Liver (tissue), 3 donors: ENCODE measurements at regions not wholly inside any gene's neighbourhood (a gene's known extent, or its start where the extent isn't known, plus 50 kb on each side); places are given as distances from the start of the nearest gene placed in this dataset.

ENCODE experiments used
- FOXA1 ChIP-seq: IDR thresholded peaks from 2 replicates; pipeline ENCODE4 v1.6.1; 2016; ENCODE audit warnings: antibody characterized with exemption
- JUND ChIP-seq, 2 donors: IDR thresholded peaks; 2 replicates each; pipeline ENCODE4 v1.6.1; 2016; ENCODE audit warnings: antibody characterized with exemption in 2 of 2
- TAF1 ChIP-seq: conservative IDR thresholded peaks from 2 replicates; pipeline ENCODE4 v1.6.1; 2016; ENCODE audit warnings: antibody characterized with exemption, mild to moderate bottlenecking
- TF ChIP-seq, protein P1 (sequence below): fragments of 150-350 bp; IDR thresholded peaks from 2 replicates; pipeline ENCODE4 v1.5.1; 2017; ENCODE audit warnings: improper control_type of control experiment, low read depth, low read length; ENCODE audit not compliant: missing input control
- donor health status: healthy.
- donor health status: healthy.

GRCh38 chr4:29199025-29199424, 1521.1 kb upstream of the PCDH7 start:
- TF ChIP-seq, protein P1, sequence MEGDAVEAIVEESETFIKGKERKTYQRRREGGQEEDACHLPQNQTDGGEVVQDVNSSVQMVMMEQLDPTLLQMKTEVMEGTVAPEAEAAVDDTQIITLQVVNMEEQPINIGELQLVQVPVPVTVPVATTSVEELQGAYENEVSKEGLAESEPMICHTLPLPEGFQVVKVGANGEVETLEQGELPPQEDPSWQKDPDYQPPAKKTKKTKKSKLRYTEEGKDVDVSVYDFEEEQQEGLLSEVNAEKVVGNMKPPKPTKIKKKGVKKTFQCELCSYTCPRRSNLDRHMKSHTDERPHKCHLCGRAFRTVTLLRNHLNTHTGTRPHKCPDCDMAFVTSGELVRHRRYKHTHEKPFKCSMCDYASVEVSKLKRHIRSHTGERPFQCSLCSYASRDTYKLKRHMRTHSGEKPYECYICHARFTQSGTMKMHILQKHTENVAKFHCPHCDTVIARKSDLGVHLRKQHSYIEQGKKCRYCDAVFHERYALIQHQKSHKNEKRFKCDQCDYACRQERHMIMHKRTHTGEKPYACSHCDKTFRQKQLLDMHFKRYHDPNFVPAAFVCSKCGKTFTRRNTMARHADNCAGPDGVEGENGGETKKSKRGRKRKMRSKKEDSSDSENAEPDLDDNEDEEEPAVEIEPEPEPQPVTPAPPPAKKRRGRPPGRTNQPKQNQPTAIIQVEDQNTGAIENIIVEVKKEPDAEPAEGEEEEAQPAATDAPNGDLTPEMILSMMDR = no peak
- TF ChIP-seq TAF1 (no peak), JUND (IDR thresholded peaks at IDR 0.05) (no peak), FOXA1 (no peak)
